Prostate gland (tissue), 2 donors: ENCODE measurements at regions not wholly inside any gene's neighbourhood (a gene's known extent, or its start where the extent isn't known, plus 50 kb on each side); places are given as distances from the start of the nearest gene placed in this dataset.

Experiments used
- DNase-seq: peaks from one replicate; pipeline ENCODE4 v3.0.0-alpha.2; 2019; ENCODE audit warnings: low spot score
- H3K27ac ChIP-seq, 2 donors: fragments of 200-600 bp; sonication (generic); 2 replicates each; pipeline ENCODE4 v1.5.1; 2017 to 2019
- H3K27me3 ChIP-seq: fragments of 200-600 bp; sonication (generic); replicated peaks from 2 replicates; pipeline ENCODE4 v1.5.1; 2019; ENCODE audit not compliant: insufficient read depth
- H3K36me3 ChIP-seq, 2 donors: fragments of 200-600 bp; sonication (generic); 1 replicate in 1 of 2; 2 replicates in 1 of 2; pipeline versions ENCODE4 v1.5.1 to v1.8.1; 2017 to 2019
- H3K4me1 ChIP-seq: fragments of 200-600 bp; sonication (generic); replicated peaks from 2 replicates; pipeline ENCODE4 v1.5.1; 2019
- H3K4me3 ChIP-seq, 2 donors: fragments of 200-600 bp; sonication (generic); 2 replicates each; pipeline ENCODE4 v1.5.1; 2017 to 2019
- H3K9me3 ChIP-seq: fragments of 200-600 bp; sonication (generic); 2 replicates; pipeline ENCODE4 v1.5.1; 2017
- POLR2A ChIP-seq: fragments of 450-650 bp; IDR thresholded peaks from one replicate; pipeline ENCODE4 v1.6.1; 2016; ENCODE audit warnings: antibody characterized with exemption, mild to moderate bottlenecking
- POLR2AphosphoS5 ChIP-seq: sonication (generic); formaldehyde crosslinking; IDR thresholded peaks from one replicate; pipeline ENCODE4 v1.6.1; 2017; ENCODE audit warnings: antibody characterized with exemption
- WGBS: methylation state at CpG from one replicate; pipeline ENCODE4 v1.1.5; 2018; 5-methylcytosine and 5-hydroxymethylcytosine counted together
- intact Hi-C: fragments of 100-400 bp; cut with DNase I; formaldehyde crosslinking; loops from one replicate; pipeline ENCODE4 v1.14.2; 2022
- TF ChIP-seq, protein P1 (sequence below), 4 experiments: fragments of 200-600 bp in 2 of 4; fragments of 450-650 bp in 2 of 4; sonication (generic) in 2 of 4; IDR thresholded peaks; 1 replicate in 3 of 4; 2 replicates in 1 of 4; pipeline ENCODE4 v1.5.1; 2016 to 2019; ENCODE audit warnings: antibody characterized with exemption in 4 of 4, mild to moderate bottlenecking in 2 of 4, moderate library complexity in 2 of 4

DNA sequence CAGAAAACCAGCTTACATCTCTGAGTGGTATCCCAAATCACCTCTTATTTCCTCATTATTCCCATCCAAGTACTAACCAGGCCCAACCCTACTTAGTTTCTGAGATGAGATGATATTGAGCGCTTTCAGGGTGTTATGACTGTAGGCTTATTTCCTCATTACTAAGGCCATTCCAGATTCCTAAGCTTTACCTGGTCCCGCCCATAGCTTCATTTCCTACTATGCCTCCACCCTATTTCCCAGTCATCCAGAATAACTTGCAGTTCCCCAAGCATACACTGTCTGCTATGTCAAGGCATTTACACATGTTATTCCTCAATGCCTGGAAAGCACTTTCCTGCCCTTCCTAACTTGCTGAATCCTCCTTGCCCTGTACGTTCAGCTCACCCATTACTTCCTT, 79.3 kb upstream of the SPAG17 start:
- Histone ChIP-seq H3K4me3 (no peak overlapping the region), H3K36me3 (no peaks in the 10 kb centered on the region), H3K27ac (no peak overlapping the region), H3K27me3 (no peaks in the 10 kb centered on the region), H3K4me1 (no peaks in the 10 kb centered on the region), H3K9me3 (no peaks in the 10 kb centered on the region)
- no peak for DNase-seq
- TF ChIP-seq, protein P1, sequence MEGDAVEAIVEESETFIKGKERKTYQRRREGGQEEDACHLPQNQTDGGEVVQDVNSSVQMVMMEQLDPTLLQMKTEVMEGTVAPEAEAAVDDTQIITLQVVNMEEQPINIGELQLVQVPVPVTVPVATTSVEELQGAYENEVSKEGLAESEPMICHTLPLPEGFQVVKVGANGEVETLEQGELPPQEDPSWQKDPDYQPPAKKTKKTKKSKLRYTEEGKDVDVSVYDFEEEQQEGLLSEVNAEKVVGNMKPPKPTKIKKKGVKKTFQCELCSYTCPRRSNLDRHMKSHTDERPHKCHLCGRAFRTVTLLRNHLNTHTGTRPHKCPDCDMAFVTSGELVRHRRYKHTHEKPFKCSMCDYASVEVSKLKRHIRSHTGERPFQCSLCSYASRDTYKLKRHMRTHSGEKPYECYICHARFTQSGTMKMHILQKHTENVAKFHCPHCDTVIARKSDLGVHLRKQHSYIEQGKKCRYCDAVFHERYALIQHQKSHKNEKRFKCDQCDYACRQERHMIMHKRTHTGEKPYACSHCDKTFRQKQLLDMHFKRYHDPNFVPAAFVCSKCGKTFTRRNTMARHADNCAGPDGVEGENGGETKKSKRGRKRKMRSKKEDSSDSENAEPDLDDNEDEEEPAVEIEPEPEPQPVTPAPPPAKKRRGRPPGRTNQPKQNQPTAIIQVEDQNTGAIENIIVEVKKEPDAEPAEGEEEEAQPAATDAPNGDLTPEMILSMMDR (IDR thresholded peaks at IDR 0.05), result no peak
- TF ChIP-seq POLR2AphosphoS5, result no peak
- TF ChIP-seq POLR2A, result no peak
- intact Hi-C loops, result no loop called here
- WGBS, result 93% methylated on average over 3 of the region's 3 CpGs

DNA sequence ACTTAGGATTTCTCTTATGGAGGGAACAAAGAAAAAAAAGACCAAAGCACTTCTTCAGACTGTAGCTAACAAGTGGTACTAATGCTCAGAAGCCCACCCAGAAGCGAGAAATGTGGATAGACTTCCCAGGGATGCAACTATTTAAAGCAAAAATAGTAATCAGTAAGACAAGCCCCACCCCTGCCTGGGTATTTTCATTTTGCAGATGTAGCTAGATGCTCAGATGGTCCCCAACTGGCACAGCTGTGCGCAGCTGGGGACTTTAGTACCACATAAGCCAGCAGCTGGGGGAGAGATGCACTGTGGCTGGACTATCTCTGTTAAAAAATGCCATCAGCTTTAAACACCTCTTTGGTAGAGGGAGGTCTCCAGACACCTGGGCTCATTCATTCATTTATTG, 77.8 kb upstream of the SPAG17 start:
- H3K4me1 ChIP-seq, result no peaks in the 10 kb centered on the region
- WGBS, result 83% methylated on average over 2 of the region's 2 CpGs
- intact Hi-C loops, result no loop called here
- no peak overlapping the region for H3K4me3 ChIP-seq
- no peaks in the 10 kb centered on the region for H3K27me3 ChIP-seq
- H3K36me3 ChIP-seq, result no peaks in the 10 kb centered on the region
- no peak for DNase-seq
- no peaks in the 10 kb centered on the region for H3K9me3 ChIP-seq
- TF ChIP-seq, protein P1 (IDR thresholded peaks at IDR 0.05), result no peak
- TF ChIP-seq POLR2A, result no peak
- no peak for TF ChIP-seq POLR2AphosphoS5
- no peak overlapping the region for H3K27ac ChIP-seq

DNA sequence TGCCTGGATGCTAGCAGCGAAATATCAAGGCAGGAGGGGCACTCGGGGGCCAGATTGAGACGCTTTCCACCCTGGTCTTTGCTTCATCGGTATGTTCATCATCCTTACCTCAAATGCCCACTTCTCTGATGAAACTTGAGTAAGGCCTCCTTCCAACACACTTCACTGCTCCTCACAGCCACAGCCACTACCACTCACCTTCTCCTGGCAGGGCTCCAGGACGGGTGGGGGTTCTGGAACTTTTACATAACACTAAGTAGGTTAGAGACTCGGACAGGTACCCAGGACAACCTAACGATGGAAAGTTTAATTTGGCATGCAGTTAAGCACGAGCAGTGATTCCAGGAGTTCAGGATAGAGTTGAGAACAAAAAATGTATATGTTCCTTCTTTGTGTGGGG, 73.9 kb upstream of the SPAG17 start:
- no peaks in the 10 kb centered on the region for H3K36me3 ChIP-seq
- H3K9me3 ChIP-seq, result no peaks in the 10 kb centered on the region
- no peak overlapping the region for H3K27ac ChIP-seq
- no peaks in the 10 kb centered on the region for H3K4me1 ChIP-seq
- 82% methylated on average over 8 of the region's 8 CpGs for WGBS
- no peak overlapping the region for H3K4me3 ChIP-seq
- TF ChIP-seq POLR2AphosphoS5 (no peak), POLR2A (no peak)
- TF ChIP-seq, protein P1 (IDR thresholded peaks at IDR 0.05), result no peak
- no peaks in the 10 kb centered on the region for H3K27me3 ChIP-seq
- intact Hi-C loops, result no loop called here
- no peak for DNase-seq

DNA sequence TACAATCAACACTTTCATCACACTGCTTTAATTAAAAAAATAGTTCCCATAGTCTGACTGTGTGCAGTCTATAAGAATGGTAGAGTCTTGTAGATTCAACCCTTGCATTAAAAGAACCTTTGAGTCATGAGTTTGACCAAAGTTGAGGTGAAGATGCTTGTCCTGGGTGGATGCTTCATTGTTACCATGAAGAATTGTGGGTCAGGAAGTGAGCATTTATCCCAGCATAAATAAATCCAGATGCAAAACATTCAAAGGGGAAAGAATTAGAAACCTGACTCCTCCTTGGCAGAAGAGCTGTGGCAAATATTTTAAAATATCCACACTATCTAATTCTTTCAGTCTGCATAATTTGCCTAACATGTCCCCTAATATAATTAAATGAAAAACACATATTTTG, 72.9 kb upstream of the SPAG17 start:
- no peak for TF ChIP-seq POLR2A
- TF ChIP-seq, protein P1 (IDR thresholded peaks at IDR 0.05), result no peak
- TF ChIP-seq POLR2AphosphoS5, result no peak
- Histone ChIP-seq H3K27me3 (no peaks in the 10 kb centered on the region), H3K4me1 (no peaks in the 10 kb centered on the region), H3K36me3 (no peaks in the 10 kb centered on the region), H3K9me3 (no peaks in the 10 kb centered on the region), H3K4me3 (no peak overlapping the region), H3K27ac (no peak overlapping the region)
- intact Hi-C loops, result no loop called here
- no peak for DNase-seq

DNA sequence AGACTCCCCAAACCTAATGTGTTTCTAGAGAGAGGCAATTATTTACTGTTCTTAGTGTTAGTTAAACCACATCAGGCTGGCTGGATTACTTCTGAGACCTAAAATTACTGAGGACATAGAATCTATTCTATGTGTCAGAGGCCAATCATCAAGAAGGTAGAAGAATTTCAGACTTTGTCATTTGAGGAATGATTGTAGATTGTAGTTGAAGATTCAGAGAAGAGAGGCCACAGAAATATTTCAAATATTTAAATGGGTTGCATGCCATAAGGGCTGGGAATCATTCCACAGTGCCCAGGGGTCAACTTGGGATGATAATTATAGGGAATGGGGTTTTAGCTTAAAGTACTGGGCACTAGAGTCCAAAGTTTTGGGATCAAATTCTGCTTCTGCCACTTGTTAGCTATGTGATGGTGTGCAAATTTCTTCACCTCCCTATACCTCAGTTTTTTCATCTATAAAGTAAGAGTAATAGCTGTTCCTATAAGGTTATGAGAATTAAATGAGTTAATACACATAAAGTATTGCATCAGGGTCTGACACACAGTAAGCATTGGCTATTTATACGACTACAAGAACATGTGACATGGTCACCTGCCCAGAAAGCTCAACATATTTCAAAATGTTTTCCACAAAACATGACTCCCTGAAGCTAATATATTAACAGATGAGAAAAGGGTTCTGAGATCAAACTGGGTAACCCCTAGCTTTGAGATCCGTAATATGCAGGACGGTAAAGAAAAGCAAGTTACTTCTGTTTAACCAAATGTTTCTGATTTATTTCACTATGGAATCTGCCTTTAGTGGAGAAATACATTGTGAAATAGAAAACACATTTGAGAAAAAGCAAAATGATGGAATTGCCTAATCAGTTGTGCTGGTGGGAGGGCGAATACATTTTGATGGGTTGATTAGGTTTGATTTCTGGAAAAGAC, 69.7 kb upstream of the SPAG17 start:
- WGBS, result 96% methylated on average over 4 of the region's 4 CpGs
- Histone ChIP-seq H3K27me3 (no peaks in the 10 kb centered on the region), H3K4me3 (no peak overlapping the region), H3K4me1 (no peaks in the 10 kb centered on the region), H3K9me3 (no peaks in the 10 kb centered on the region), H3K27ac (no peak overlapping the region), H3K36me3 (no peaks in the 10 kb centered on the region)
- TF ChIP-seq, protein P1 (IDR thresholded peaks at IDR 0.05), result no peak
- no peak for TF ChIP-seq POLR2A
- TF ChIP-seq POLR2AphosphoS5, result no peak
- DNase-seq, result no peak
- intact Hi-C loops, result no loop called here
